HepG2 (cell line): ENCODE measurements at regions not wholly inside any gene's neighbourhood (a gene's known extent, or its start where the extent isn't known, plus 50 kb on each side); places are given as distances from the start of the nearest gene placed in this dataset.

ENCODE experiments used
- ARNT ChIP-seq: fragments of 450-650 bp; IDR thresholded peaks from 2 replicates; pipeline ENCODE4 v1.6.1; 2017
- CTCF ChIP-seq: sonication (generic); formaldehyde crosslinking; IDR thresholded peaks from 2 replicates; pipeline ENCODE4 v1.5.0; 2020; ENCODE audit warnings: mild to moderate bottlenecking, missing genetic modification reagents, moderate library complexity
- HNRNPUL1 ChIP-seq: fragments of 200-400 bp; formaldehyde crosslinking; IDR thresholded peaks from 2 replicates; pipeline ENCODE4 v1.6.1; 2017; ENCODE audit warnings: low read depth, mild to moderate bottlenecking, low read length, moderate library complexity
- MAFF ChIP-seq: IDR thresholded peaks from 2 replicates; pipeline ENCODE4 v1.6.1; 2011; ENCODE audit warnings: low read depth, low read length, improper control_type of control experiment
- NR2F1 ChIP-seq, 2 experiments: fragments of 450-650 bp in 1 of 2; formaldehyde crosslinking in 1 of 2; IDR thresholded peaks; 2 replicates each; pipeline versions ENCODE4 v1.5.0 to v1.6.1; 2016 to 2020; ENCODE audit warnings: mild to moderate bottlenecking in 1 of 2, missing compliant biosample characterization in 1 of 2, missing genetic modification reagents in 1 of 2, moderate library complexity in 1 of 2
- NR2F6 ChIP-seq, 2 experiments: IDR thresholded peaks; 2 replicates each; pipeline ENCODE4 v1.6.1; 2016; ENCODE audit warnings: antibody characterized with exemption in 1 of 2, mild to moderate bottlenecking in 1 of 2
- ZBTB7B ChIP-seq: sonication (generic); formaldehyde crosslinking; IDR thresholded peaks from 2 replicates; pipeline ENCODE4 v1.4.0; 2020; ENCODE audit warnings: missing genetic modification reagents
- ZNF780A ChIP-seq: sonication (generic); formaldehyde crosslinking; IDR thresholded peaks from 2 replicates; pipeline ENCODE4 v1.8.0; 2022; ENCODE audit warnings: mild to moderate bottlenecking, missing genetic modification reagents, moderate library complexity

DNA sequence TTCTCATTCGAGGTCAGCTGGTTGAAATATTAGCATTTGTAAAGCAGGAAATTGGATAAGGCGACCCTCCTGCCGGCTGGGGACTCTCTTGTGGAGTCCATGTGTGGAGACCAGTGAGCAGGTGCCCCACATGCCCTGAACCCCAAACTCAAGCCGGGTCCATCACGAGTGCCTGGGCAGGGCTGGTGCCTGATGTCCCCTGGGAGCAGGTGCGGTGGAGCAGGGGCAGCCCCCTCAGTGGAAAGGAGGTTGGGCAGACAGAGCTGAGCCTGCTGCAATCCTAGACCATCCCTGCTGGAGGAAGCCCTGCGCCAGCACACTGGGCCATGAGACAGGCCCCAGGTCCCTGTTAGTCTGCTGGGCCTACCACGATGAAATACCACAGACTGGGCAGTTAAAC, 395.6 kb downstream of the NPHP4 start:
- TF ChIP-seq CTCF (CRISPR knock-in tag) (no peak), ARNT (no peak), HNRNPUL1 (no peak), MAFF (no peak), ZNF780A (no peak), NR2F6 (IDR thresholded peaks at IDR 0.05) (no peak), NR2F6 (CRISPR knock-in tag; IDR thresholded peaks at IDR 0.05) (no peak), ZBTB7B (CRISPR knock-in tag) (no peak), NR2F1 (CRISPR knock-in tag; IDR thresholded peaks at IDR 0.05) (no peak)
